ENCODE measurements at regions not wholly inside any gene's neighbourhood (a gene's known extent, or its start where the extent isn't known, plus 50 kb on each side); places are given as distances from the start of the nearest gene placed in this dataset.

DNA sequence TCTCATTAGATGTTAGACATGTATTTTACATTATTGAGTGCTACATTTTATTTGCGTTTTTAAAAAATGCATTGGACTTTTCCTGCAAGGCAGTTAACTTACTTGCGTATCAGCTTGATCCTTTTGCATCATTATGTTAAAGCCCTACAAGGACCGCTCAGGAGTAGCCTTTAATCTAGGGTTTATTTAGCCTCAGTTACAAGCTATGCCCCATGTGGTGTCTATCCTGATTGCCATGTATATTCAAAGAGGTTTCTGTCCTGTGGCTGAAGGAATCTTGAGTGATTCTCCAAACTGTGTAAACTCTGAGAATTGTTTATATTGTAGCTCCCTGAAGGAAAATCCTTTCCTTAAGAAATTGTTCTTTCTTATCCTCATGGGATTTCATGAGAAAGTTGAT lies 821.8 kb upstream of the AGA start:
- no peak for DNase-seq (ENCODE audit: low spot score)
- TF ChIP-seq EZH2 (IDR thresholded peaks at IDR 0.05; ENCODE audit: borderline replicate concordance, low read depth, low read length, poor library complexity, severe bottlenecking): no peak
- TF ChIP-seq CTCF (conservative IDR thresholded peaks at IDR 0.05; ENCODE audit: low read depth, low read length): no peak
- Histone ChIP-seq H3K27me3 (replicated peaks; ENCODE audit: insufficient read depth, low read depth, low read length, poor library complexity) (no peaks in the 10 kb centered on the region), H3K4me1 (ENCODE audit: insufficient read depth, low read length, poor library complexity, severe bottlenecking) (no peaks in the 10 kb centered on the region), H3K36me3 (ENCODE audit: insufficient read depth, low read length, poor library complexity, severe bottlenecking) (no peaks in the 10 kb centered on the region), H3K4me3 (ENCODE audit: low read depth, low read length, poor library complexity, severe bottlenecking) (no peak overlapping the region), H3K27ac (ENCODE audit: low read depth, low read length, poor library complexity, severe bottlenecking) (no peak overlapping the region), H3K9me3 (ENCODE audit: low read depth, low read length, poor library complexity, severe bottlenecking) (no peaks in the 10 kb centered on the region)
- intact Hi-C loops (cut with micrococcal nuclease; ENCODE audit: unreplicated experiment): no loop called here
- POLR2A ChIA-PET (ENCODE audit: low non-redundant PET): no interaction called here
- CTCF ChIA-PET: no interaction called here
- no TSS peak for BruUV-seq (replicated peaks)

- TF ChIP-seq EZH2 (IDR thresholded peaks at IDR 0.05; ENCODE audit: borderline replicate concordance, low read depth, low read length, poor library complexity, severe bottlenecking): no peak
- no peak for TF ChIP-seq CTCF (conservative IDR thresholded peaks at IDR 0.05; ENCODE audit: low read depth, low read length)
Measured at GRCh38 chr4:178271386-178271785, 829.1 kb upstream of the AGA start.

DNA sequence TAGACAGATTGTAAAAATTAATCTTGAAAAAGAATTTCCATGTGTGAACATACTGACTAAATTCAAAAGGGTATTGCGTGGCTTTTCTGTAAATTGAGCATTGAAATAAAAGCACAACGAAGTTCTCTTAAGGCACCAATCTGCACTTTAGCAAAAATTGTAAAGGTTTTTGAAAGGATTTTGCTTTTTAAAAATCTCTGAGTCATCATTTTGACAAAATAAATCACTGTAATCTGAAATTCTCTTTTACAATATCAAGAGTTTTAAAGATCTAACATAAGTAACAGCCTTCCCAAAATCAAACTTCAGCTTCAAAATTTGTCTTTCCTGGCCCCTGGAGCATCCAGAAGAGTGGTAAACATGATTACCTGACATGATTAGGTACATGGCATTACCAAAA lies 830.9 kb upstream of the AGA start:
- H3K9me3 ChIP-seq (ENCODE audit: low read depth, low read length, poor library complexity, severe bottlenecking): no peaks in the 10 kb centered on the region
- H3K27me3 ChIP-seq (replicated peaks; ENCODE audit: insufficient read depth, low read depth, low read length, poor library complexity): no peaks in the 10 kb centered on the region
- no peak overlapping the region for H3K27ac ChIP-seq (ENCODE audit: low read depth, low read length, poor library complexity, severe bottlenecking)
- no peak for DNase-seq (ENCODE audit: low spot score)
- no peaks in the 10 kb centered on the region for H3K4me1 ChIP-seq (ENCODE audit: insufficient read depth, low read length, poor library complexity, severe bottlenecking)
- no TSS peak for BruUV-seq (replicated peaks)
- H3K4me3 ChIP-seq (ENCODE audit: low read depth, low read length, poor library complexity, severe bottlenecking): no peak overlapping the region
- intact Hi-C loops (cut with micrococcal nuclease; ENCODE audit: unreplicated experiment): no loop called here
- CTCF ChIA-PET: no interaction called here
- no peaks in the 10 kb centered on the region for H3K36me3 ChIP-seq (ENCODE audit: insufficient read depth, low read length, poor library complexity, severe bottlenecking)
- POLR2A ChIA-PET (ENCODE audit: low non-redundant PET): no interaction called here
- TF ChIP-seq EZH2 (IDR thresholded peaks at IDR 0.05; ENCODE audit: borderline replicate concordance, low read depth, low read length, poor library complexity, severe bottlenecking): no peak
- TF ChIP-seq CTCF (conservative IDR thresholded peaks at IDR 0.05; ENCODE audit: low read depth, low read length): no peak

More at GRCh38 chr4:178271386-178271785, 829.1 kb upstream of the AGA start:
- H3K4me1 ChIP-seq (ENCODE audit: insufficient read depth, low read length, poor library complexity, severe bottlenecking): no peaks in the 10 kb centered on the region
- ChIA-PET POLR2A (ENCODE audit: low non-redundant PET) (no interaction called here), CTCF (no interaction called here)
- H3K36me3 ChIP-seq (ENCODE audit: insufficient read depth, low read length, poor library complexity, severe bottlenecking): no peaks in the 10 kb centered on the region
- H3K27ac ChIP-seq (ENCODE audit: low read depth, low read length, poor library complexity, severe bottlenecking): no peak overlapping the region
- H3K9me3 ChIP-seq (ENCODE audit: low read depth, low read length, poor library complexity, severe bottlenecking): no peaks in the 10 kb centered on the region
- no peak for DNase-seq (ENCODE audit: low spot score)
- no TSS peak for BruUV-seq (replicated peaks)
- H3K4me3 ChIP-seq (ENCODE audit: low read depth, low read length, poor library complexity, severe bottlenecking): no peak overlapping the region
- intact Hi-C loops (cut with micrococcal nuclease; ENCODE audit: unreplicated experiment): no loop called here
- H3K27me3 ChIP-seq (replicated peaks; ENCODE audit: insufficient read depth, low read depth, low read length, poor library complexity): no peaks in the 10 kb centered on the region
